Fibroblast of lung (primary cell): ENCODE measurements at regions not wholly inside any gene's neighbourhood (a gene's known extent, or its start where the extent isn't known, plus 50 kb on each side); places are given as distances from the start of the nearest gene placed in this dataset.

Experiments
- DNase-seq, 2 donors: peaks; one replicate each; pipeline versions ENCODE4 v3.0.0 to v3.0.0-alpha.2; 2010; ENCODE audit warnings: low read depth in 2 of 2
- H2AFZ ChIP-seq: 2 replicates; pipeline ENCODE4 v1.5.1; 2012; ENCODE audit warnings: low read length, control low read depth, inconsistent platforms
- H3K27ac ChIP-seq: 2 replicates; pipeline ENCODE4 v1.5.1; 2011; ENCODE audit warnings: low read length, control low read depth; ENCODE audit not compliant: insufficient read depth
- H3K27me3 ChIP-seq: 2 replicates; pipeline ENCODE4 v1.5.1; 2011; ENCODE audit warnings: mild to moderate bottlenecking, low read length; ENCODE audit not compliant: control insufficient read depth, insufficient read depth
- H3K36me3 ChIP-seq: 2 replicates; pipeline ENCODE4 v1.5.1; 2011; ENCODE audit warnings: low read length; ENCODE audit not compliant: control insufficient read depth, insufficient read depth
- H3K4me1 ChIP-seq: 2 replicates; pipeline ENCODE4 v1.5.1; 2011; ENCODE audit warnings: low read length; ENCODE audit not compliant: control insufficient read depth, insufficient read depth; ENCODE audit errors: extremely low read depth
- H3K4me2 ChIP-seq: 2 replicates; pipeline ENCODE4 v1.5.1; 2011; ENCODE audit warnings: low read length, control low read depth; ENCODE audit not compliant: insufficient read depth; ENCODE audit errors: extremely low read depth
- H3K4me3 ChIP-seq, 4 experiments: fragments of 200-600 bp in 1 of 4; sonication (generic) in 1 of 4; replicated peaks in 1 of 4; 2 replicates each; pipeline ENCODE4 v1.5.1; 2011 to 2016; ENCODE audit warnings: low read length in 4 of 4, low read depth in 3 of 4, mild to moderate bottlenecking in 3 of 4, control low read depth in 2 of 4, inconsistent platforms in 1 of 4, mixed read lengths in 1 of 4; ENCODE audit not compliant: insufficient read depth in 1 of 4; ENCODE audit errors: control extremely low read depth in 1 of 4
- H3K79me2 ChIP-seq: 2 replicates; pipeline ENCODE4 v1.5.1; 2012; ENCODE audit warnings: mild to moderate bottlenecking, low read length, inconsistent platforms; ENCODE audit not compliant: control insufficient read depth, insufficient read depth
- H3K9ac ChIP-seq: 2 replicates; pipeline ENCODE4 v1.5.1; 2011; ENCODE audit warnings: mild to moderate bottlenecking, low read length, control low read depth; ENCODE audit not compliant: insufficient read depth
- H3K9me3 ChIP-seq: 2 replicates; pipeline ENCODE4 v1.5.1; 2012; ENCODE audit warnings: low read depth, low read length; ENCODE audit not compliant: control insufficient read depth, insufficient read depth
- H4K20me1 ChIP-seq: 2 replicates; pipeline ENCODE4 v1.5.1; 2011; ENCODE audit warnings: low read length; ENCODE audit not compliant: control insufficient read depth, insufficient read depth; ENCODE audit errors: extremely low read depth
- CTCF ChIP-seq, 2 donors: IDR thresholded peaks in 1 of 2; conservative IDR thresholded peaks in 1 of 2; 1 replicate in 1 of 2; 2 replicates in 1 of 2; pipeline ENCODE4 v1.5.1; 2011 to 2012; ENCODE audit warnings: low read length in 2 of 2, control low read depth in 1 of 2, inconsistent platforms in 1 of 2, low read depth in 1 of 2, mild to moderate bottlenecking in 1 of 2
- EZH2 ChIP-seq: IDR thresholded peaks from 2 replicates; pipeline ENCODE4 v1.5.1; 2012; ENCODE audit warnings: low read length, control low read depth, mild to moderate bottlenecking; ENCODE audit errors: missing control alignments

GRCh38 chr2:6652251-6652650, 213.5 kb downstream of the CMPK2 start:
- Histone ChIP-seq H4K20me1 (no peaks in the 10 kb centered on the region), H3K4me1 (no peaks in the 10 kb centered on the region), H2AFZ (no peak overlapping the region), H3K9ac (no peak overlapping the region), H3K27me3 (no peaks in the 10 kb centered on the region), H3K36me3 (no peaks in the 10 kb centered on the region), H3K27ac (no peak overlapping the region), H3K9me3 (no peaks in the 10 kb centered on the region), H3K4me3 (no peak overlapping the region), H3K79me2 (no peaks in the 10 kb centered on the region), H3K4me2 (no peak overlapping the region)
- no peak for DNase-seq
- no peak for TF ChIP-seq EZH2
- TF ChIP-seq CTCF (conservative IDR thresholded peaks at IDR 0.05 in 1 of 2, IDR thresholded peaks at IDR 0.05 in 1 of 2; ENCODE audit: low read depth in 1 of 2, low read length in 2 of 2) = no peak

DNA sequence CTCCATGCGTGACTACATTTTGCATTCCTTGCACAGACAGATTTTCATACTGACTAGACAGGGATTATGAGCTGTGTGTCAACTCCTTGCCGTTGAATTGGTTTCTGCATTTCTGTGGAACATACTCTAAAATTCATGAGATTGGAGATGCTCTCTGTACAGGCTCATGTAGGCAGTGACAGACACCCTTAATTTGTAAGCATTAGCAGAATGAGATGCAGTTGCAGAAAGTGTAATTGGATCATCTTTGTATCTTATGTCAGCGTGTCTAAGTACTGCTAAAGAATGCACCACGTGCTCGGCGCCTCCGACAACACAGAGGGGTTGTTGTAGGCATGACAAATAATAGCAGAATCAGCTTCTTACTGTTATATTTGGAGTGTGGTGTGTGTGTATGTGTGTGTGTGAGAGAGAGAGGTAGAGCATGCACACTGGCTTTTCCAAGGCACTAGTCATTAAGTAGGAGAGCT, 212.4 kb downstream of the CMPK2 start:
- DNase-seq = no peak
- no peak overlapping the region for H2AFZ ChIP-seq
- H3K4me2 ChIP-seq = no peak overlapping the region

GRCh38 chr2:6654279-6654678, 211.4 kb downstream of the CMPK2 start:
- H2AFZ ChIP-seq = no peak overlapping the region
- no peaks in the 10 kb centered on the region for H3K4me1 ChIP-seq
- no peaks in the 10 kb centered on the region for H3K9me3 ChIP-seq
- H3K27me3 ChIP-seq = no peaks in the 10 kb centered on the region
- no peak for DNase-seq
- H3K79me2 ChIP-seq = no peaks in the 10 kb centered on the region
- H4K20me1 ChIP-seq = no peaks in the 10 kb centered on the region
- no peak overlapping the region for H3K27ac ChIP-seq
- H3K36me3 ChIP-seq = no peaks in the 10 kb centered on the region
- H3K4me3 ChIP-seq = no peak overlapping the region
- no peak overlapping the region for H3K4me2 ChIP-seq
- TF ChIP-seq EZH2 = no peak
- TF ChIP-seq CTCF (conservative IDR thresholded peaks at IDR 0.05 in 1 of 2, IDR thresholded peaks at IDR 0.05 in 1 of 2; ENCODE audit: low read depth in 1 of 2, low read length in 2 of 2) = no peak
- H3K9ac ChIP-seq = no peak overlapping the region

More for the DNA sequence above, 212.4 kb downstream of the CMPK2 start:
- TF ChIP-seq EZH2 = no peak
- no peak for TF ChIP-seq CTCF (conservative IDR thresholded peaks at IDR 0.05 in 1 of 2, IDR thresholded peaks at IDR 0.05 in 1 of 2; ENCODE audit: low read depth in 1 of 2, low read length in 2 of 2)
- Histone ChIP-seq H3K4me3 (no peak overlapping the region), H3K27ac (no peak overlapping the region), H3K36me3 (no peaks in the 10 kb centered on the region), H4K20me1 (no peaks in the 10 kb centered on the region), H3K79me2 (no peaks in the 10 kb centered on the region), H3K9me3 (no peaks in the 10 kb centered on the region), H3K27me3 (no peaks in the 10 kb centered on the region), H3K9ac (no peak overlapping the region), H3K4me1 (no peaks in the 10 kb centered on the region)
